GM19351 (cell line): ENCODE measurements at regions not wholly inside any gene's neighbourhood (a gene's known extent, or its start where the extent isn't known, plus 50 kb on each side); places are given as distances from the start of the nearest gene placed in this dataset.
"Not testable (repeated sequence)": the region's sequence is repeated elsewhere in the genome, so short reads cannot be mapped to it uniquely, and the experiment has no call there.

Source experiments
- ATAC-seq: cut with Tn5 transposase; IDR thresholded peaks from one replicate; pipeline ENCODE4 v1.9.1; 2021; ENCODE audit warnings: mild to moderate bottlenecking, moderate library complexity; ENCODE audit not compliant: unreplicated experiment

DNA sequence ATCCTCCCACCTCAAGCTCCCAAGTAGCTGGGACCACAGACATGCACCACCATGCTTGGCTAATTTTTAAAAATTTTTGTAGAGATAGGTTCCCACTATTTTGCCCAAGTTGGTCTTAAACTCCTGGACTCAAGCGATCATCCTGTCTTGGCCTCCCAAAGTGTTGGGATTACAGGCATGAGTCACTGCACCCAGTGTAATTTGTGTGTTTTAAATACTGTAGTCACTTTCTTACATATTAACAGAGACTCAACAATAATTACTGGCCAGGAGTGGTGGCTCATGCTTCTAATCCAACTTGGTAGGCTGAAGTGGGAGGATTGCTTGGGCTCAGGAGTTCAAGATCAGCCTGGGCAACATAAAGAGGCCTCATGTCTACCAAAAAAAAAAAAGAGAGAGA is 293.0 kb downstream of the RDH14 start:
- ATAC-seq, result no peak

DNA sequence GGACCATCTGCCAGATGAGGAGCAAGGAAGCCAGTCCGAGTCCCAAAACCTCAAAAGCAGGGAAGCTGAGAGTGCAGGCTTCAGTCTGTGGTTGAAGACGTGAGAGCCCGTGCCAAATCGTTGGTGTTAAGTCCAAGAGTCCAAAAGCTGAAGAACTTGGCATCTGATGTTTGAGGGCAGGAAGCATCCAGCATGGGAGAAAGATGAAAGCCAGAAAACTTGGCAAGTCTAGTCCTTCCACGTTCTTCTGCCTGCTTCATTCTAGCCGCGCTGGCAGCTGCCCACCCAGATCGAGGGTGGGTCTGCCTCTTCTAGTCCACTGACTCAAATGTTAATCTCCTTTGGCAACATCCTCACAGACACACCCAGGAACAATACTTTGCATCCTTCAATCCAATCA is 293.8 kb downstream of the RDH14 start:
- not testable (repeated sequence) for ATAC-seq

DNA sequence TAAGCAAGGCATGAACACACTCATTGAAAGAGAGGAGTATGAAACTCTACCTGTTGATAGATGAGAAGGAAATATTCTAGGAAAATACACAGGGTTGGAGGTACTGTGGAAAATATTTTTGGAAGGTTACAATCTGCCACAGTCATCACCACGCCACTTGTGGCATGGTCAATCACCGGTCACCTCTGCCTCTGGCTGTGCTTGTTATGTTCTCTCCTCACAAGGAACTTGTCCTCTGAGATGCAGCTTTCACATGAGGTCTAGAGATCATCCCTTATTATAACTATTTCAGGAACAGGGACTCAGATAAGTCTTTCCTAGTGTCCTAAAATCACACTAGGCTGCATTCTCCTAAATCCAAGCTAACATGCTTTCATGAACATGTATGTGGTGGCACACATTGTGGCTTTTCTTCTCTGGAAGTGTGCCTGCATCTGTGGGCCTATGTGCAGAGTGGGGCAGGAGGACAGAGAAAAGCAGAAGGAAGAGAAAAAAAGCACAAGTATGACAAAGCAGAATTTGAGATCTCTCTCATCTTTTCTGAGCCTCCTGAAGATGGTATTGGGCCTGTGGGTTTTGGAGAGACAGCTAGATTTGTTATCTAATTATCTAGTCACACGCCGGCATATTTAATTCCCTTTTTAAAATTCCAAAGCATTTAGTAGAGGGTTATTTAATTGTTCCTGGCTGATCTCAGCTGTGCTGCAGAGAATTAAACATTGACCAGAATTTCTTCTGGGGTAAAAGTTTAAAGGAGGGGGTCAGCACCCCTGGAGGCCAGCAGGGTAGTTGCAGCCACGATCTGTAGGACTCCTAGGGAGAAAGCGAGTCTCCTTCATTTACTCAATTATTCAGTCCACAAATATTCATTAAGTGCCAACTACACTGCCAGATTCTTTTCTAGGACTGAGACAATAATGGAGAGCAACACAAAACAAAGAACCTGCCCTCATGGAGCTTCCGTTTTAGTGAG is 294.6 kb downstream of the RDH14 start:
- ATAC-seq, result no peak

DNA sequence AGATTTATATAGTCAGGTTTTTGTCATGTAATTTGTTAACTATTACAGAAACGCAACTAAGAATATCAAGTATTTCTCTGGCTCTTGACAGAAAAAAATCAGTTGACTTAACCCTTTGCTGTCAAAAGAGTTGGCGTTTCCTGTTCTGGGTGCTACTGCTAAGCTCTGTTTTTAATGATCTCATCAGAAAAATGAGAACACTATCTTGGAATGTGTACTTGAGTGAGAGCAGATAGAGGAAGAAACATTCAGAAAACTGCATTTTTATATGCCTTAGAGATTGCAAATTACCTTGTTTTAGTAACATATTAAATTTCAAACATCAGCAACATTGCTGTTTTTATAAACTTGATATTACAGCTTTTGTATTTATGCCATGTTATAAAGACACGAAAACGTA is 297.9 kb downstream of the RDH14 start:
- no peak for ATAC-seq

DNA sequence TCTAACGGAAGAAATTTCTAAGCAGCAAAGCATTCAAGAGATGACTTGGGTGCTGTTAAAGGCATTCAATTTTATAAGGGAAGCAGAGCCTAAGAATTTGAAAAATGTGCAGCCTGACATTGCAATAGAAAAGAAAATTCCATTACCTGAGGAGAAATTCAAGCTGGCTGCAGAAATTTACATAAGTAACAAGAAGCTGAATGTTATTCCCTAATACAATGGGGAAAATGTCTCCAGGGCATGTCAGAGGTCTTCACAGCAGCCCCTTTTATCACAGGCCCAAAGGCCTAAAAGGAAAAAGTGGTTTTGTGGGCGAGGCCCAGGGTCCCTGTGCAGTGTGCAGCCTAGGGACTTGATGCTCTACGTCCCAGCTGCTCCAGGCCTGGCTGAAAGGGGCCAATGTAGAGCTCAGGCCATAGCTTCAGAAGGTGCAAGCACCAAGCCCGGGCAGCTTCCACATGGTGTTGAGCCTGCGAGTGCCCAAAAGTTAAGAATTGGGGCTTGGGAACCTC is 306.7 kb downstream of the RDH14 start:
- no peak for ATAC-seq

DNA sequence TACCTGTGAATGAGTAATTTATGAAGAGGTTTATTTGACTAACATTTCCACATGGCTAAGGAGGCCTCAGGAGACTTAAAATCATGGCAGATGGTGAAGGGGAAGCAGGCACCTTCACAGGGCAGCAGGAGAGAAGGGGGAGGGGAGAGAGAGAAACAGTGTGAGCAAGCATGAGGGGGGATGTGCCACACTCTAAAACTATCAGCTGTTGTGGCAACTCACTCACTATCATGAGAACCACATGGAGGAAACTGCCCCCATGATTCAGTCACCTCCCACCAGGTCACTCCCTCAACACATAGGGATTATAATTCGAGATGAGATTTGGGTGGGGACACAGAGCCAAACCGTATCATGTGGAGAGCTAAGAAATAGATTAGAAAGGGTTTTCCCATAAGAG is 309.0 kb downstream of the RDH14 start:
- ATAC-seq, result no peak

DNA sequence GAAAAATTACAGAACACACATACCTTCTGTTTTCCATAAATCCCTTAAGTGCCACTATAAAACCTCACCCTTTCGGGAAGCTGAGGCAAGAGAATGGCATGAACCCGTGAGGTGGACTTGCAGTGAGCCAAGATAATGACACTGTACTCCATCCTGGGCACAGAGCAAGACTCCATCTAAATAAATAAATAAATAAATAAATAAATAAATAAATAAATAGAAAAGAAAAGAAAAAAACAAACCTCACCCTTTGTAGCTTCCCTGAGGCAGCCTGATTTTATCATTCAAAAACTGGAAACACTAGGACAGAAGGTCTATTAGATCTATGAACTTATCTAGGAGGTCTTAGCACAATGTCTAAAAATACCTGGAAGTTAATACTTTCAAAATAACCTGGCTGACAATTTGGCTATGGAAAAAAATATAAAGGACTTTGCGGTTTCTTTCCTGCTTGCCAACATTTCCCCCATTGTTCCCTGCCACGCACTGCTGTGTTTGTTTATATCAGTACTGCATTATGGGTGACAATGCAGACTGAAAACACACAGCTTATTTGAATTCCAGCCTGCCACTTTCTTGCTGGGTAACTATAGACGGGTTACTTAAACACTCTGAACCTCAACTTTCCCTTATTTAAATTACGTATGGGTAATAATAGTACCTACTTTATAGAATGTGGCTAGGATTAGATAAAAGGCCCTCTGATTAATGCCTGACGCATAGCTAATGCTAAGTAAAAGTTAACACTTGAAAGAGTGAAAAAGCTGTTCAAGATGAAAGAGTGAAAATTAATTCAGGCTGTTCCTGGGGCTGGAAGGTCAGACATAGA is 313.0 kb downstream of the RDH14 start:
- ATAC-seq, result no peak

DNA sequence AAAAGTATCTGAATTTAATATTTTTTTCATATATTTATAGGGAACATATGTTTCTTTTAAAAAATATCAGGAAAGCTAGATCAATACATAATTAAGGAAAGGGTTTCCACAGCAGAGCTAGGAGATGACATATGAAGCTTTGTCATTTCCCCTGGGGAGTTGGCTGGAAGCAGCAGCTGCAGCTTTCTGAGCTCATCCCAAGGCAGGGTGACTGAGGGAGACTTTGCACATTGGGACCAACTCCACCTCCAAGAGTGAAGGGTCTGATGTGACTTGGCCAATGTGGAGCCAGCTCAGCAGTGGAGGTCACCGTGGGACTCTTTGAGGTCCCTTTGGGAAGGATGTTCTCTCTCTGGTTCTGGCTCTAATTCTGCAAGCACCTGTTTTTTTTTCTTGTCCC is 315.1 kb downstream of the RDH14 start:
- no peak for ATAC-seq

DNA sequence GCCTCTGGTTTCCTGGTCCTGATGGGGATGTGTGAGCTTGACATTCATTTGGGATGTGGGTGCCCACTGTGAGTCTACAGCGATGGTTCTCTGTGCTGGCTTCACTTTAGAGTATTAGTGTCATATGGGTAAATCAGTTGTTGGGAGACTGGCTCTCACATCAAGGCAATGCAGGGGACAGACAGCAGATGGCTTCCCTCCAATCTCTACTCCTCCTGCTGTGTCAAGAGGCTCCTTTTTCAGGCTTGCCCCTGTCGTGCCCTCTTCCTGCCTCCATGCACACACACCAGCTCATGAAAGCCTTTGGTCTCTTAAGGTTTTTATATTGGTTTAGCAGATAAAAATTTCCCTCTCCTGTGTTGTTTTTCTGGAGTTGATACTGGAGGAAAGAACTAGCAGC is 315.6 kb downstream of the RDH14 start:
- no peak for ATAC-seq

DNA sequence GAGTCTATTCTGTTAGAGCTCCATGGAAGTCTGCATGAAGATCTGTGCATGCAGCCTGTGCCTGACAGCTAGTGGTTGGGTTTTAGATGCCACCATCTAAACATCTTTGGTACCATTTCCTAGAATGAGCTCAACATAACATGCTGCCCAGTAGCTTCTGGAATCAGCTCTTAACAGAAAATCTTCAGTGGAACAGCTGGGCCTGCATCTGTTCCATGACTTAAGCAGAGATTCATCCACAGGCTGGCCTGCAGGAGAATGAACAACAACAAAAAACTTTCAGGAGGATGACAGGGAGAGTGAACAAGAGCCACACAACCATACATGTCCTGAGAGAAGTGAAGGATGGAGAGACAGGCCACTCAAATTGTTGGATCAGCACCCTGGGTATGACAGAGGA is 316.6 kb downstream of the RDH14 start:
- ATAC-seq, result no peak

DNA sequence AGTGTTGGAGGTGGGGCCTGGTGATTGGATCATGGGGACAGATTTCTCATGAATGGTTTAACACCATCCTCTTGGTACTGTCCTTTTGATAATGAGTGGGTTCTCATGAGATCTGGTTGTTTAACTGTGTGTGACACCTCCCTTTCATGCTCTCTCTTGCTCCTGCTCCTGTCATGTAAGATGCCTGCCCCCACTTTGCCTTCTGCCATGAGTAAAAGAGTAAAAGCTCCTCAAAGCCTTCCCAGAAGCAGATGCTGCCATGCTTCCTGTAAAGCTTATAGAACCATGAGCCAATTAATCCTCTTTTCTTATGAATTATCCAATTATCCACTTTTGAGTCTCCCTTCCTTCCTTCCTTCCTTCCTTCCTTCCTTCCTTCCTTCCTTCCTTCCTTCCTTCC is 317.7 kb downstream of the RDH14 start:
- ATAC-seq, result no peak

DNA sequence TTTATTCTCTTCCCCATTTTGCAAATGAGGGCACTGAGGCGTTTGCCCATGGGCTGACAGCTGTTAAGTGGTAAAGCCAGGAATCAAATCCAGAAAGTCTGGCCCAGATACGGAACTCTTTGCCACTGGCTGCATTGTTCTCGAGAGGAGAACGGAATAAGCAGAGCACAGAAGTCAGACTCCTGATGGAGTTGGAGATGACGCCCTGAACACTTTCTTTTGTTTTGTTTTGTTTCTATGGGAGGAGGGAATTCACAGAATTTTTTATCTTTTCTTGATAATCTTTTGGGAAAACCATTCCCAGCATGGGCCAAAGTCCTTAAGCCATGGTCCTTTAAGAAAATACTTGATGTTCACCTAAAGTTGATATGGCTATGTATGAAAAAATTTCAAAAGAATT is 322.2 kb downstream of the RDH14 start:
- no peak for ATAC-seq

DNA sequence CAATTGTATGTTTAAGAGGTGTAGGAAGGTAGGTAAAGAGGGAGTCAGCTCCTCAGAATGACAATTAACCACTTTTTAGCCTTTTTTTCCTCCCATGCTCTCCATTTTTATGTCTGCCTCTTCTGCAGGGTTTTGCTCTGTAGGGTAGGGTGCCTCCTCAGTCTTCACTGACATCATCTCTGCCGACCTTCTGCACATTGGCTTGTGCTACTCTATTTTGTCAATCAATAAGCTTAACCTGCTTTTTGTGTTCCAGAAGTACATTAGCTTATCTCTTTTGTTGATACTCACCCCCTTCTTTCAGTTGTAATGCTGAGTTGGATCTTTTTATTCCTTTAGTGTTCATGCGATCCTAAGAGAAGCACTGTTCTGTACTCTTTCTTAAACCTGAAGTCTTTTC is 323.2 kb downstream of the RDH14 start:
- no peak for ATAC-seq

DNA sequence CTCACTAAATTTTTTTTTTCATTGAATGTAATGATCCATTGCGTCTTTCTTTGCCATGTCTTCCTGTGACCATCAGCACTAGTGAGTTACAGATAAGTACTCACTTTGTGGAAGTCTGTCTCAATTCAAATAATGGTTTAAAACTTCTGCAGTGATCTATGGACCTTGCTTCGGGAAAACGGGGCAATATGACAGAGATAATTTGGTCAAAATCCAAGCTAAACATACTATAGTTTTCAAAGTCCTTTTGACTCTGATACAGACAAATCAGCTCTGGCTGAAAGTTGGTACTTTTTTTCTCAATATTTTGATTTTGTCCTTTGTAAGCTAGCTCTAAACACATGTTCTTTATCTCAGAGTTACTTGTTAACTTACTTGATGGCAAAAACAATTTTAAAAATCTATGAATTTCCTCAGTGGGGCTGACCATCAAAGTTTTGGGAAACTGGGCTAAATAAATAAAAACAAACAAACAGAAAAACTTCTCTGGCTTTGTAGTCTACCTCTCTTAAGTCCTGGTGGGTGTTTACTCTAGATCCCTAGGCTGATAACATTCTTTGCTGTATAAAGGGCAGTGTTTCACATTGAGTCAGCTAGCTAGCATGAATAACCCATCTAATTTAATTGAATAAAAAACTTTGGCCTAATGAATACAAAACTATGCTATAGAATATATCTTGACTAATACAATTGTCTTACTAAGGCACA is 327.6 kb downstream of the RDH14 start:
- ATAC-seq, result no peak

DNA sequence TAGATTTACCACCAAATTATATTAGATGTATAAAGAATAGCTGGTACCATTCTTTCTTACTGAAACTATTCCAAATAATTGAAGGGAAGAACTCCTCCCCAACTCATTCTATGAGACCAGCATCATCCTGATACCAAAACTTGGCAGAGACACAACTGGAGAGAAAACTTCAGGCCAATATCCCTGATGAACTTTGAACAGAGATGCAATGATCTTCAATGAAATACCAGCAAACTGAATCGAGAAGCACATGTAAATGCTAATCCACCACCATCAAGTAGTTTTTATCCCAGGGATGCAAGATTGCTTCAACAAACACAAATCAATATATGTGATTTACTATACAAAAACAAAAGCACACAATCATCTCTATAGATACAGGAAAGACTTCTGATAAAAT is 329.8 kb downstream of the RDH14 start:
- no peak for ATAC-seq

DNA sequence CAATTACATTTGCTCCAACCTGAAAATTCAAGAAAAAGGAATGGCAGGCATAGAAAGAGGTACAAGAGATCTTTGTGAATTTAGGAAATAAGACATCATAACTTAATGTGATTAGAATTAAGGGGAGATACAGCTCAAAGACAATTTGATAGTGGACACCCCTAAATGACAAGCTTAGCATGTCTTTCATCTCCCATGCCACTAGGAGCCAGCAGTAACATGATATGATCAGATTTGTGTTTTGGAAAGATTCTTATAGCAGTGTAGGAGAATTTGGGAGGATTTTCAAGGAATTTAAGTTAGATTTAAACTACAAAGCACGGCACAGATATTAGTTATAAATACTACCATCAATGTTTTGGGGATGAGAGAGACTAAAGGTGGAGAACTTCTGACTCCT is 340.8 kb downstream of the RDH14 start:
- no peak for ATAC-seq

DNA sequence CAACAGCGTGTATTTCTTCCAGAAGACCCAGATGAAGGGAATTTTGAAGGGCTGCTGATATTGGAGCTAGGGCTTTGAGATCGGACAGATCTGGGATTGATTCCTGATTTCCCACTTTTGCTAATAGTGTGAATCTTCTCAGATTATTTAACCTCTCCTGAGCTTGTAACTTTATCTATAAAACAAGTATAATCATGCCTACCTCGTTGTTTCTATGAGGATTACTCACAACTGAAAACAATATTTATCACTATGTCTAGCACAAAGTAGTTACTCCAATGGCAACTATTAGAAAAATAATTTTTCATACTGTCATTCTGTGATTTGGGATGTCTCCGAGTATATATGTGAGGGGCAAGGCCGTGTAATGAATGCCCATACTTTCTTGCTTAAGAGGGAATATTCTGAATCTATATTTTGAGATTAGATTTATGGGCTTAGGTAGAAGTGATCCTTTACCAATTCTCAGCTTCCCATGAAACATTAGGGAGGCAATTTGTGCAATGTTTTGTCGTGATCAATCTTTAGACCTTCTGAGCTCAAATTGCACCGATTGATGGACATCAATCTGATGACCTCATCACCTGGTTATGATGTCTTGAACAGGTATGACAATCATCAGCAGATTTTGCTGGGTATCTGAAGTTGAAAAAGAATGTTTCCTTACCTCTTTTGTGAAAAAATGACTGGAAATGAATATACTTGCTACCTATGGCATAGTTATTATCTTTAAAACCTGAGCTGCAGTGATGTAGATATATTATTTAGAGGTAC is 339.9 kb downstream of the KCNS3 start:
- no peak for ATAC-seq

DNA sequence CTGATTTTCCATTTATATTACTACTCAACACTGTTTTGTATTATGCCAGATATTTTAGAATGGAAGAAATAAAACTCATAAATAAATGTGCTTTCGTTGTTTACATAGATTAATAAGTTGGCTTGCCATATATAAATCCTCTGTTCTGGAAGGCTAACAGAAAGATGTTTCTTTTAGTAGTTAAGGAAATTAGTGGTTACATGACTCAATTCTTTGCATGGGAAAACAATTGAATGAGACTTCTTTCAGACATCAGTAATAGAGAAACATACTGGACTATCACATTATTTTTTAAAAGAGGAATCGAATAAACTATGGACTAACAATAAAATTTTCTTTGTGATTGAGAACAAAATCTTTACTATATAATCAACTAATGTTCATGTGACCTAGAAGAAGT is 336.5 kb downstream of the KCNS3 start:
- no peak for ATAC-seq

DNA sequence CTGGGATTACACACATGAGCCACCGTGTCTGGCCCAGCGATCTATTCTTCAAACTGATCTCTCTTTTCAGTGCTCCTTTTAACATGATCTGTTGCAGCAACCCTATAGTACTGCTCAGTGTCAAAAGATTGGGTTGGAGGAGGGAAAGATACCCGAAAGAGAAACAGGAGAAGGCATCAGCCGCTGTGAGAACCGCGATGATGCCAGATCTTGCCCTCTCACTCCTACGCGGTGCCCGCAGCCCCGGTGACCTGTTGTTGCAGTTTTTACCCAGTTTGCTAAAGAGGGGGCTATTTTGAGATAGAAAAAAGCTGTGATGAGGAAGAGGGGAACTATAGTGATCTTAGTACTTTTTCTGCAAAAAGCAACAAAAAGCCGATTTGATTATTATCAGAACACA is 335.5 kb downstream of the KCNS3 start:
- no peak for ATAC-seq

DNA sequence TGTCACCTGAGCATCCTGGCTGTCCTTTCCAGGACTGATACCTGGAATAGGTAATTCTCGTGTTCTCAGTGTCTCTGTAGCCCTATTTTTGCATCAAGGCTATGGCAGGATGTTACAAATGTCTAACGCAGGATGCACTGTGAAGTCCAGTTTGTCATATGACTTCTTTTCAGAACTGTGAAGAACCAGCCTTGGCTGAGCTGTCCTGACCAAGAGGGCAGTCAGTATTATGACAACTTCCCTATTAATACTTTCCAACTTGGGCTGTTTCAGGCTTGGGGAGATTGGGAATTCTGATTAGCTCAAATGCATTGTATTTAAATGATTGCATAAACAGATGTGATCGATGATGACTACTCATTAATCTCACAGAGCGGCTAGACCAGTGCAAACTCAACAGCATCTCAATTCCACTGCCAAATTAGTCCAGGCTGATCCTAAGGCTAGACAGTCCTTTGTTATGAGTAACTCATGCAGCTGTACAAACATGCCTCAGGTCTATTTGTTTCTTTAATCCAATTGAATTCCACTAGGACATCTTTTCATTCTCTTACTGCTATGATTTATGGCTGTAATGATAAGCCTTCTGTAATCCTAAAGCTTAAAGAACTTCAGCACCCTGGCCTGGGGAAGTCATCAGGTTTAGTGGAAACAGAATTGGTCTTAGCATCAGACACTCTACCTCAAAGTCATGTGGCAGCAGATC is 331.6 kb downstream of the KCNS3 start:
- no peak for ATAC-seq
